GM18511 (cell line): ENCODE measurements at regions not wholly inside any gene's neighbourhood (a gene's known extent, or its start where the extent isn't known, plus 50 kb on each side); places are given as distances from the start of the nearest gene placed in this dataset.

Source experiments
- ATAC-seq: cut with Tn5 transposase; IDR thresholded peaks from one replicate; pipeline ENCODE4 v1.9.1; 2021; ENCODE audit warnings: mild to moderate bottlenecking, moderate library complexity; ENCODE audit not compliant: unreplicated experiment

DNA sequence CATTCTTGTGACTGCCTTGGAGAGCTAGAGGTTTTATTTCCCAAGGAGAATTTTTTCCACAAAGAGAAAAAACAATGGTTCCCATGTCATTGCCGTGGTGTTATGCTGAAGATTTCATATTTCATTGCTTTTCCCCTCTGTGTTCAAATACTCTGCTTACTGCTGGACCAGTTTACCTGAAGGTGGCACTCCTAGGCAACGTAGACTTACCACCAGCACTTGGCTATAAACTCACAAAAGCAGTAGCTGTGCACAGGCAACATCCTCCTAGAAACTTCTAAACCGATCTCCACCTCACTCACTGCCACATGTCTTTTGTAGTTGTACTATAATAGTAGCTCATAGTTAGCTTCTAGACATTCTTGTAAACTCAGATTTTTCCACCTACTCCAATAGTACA is 1319.7 kb upstream of the CRIM1 start:
- no peak for ATAC-seq

DNA sequence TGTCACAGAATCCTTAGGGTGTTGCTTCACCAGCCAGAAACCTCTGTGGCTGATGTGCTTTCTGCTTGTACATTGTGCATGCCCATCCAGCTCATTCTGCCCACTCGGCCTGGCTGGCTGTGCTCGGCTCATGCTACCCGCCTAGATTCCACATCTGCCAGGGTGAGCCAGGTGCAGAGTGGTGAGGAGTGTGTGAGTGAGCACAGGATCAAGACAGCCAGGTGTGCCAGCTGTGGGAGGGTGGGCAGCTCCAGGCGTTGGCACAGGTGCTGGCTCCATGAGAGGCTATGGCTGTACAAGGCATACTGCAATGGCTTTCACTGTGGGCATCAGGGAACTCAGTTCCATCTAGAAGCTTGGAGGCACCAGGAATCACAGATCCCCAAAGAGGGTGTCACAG is 1321.8 kb upstream of the CRIM1 start:
- no peak for ATAC-seq

DNA sequence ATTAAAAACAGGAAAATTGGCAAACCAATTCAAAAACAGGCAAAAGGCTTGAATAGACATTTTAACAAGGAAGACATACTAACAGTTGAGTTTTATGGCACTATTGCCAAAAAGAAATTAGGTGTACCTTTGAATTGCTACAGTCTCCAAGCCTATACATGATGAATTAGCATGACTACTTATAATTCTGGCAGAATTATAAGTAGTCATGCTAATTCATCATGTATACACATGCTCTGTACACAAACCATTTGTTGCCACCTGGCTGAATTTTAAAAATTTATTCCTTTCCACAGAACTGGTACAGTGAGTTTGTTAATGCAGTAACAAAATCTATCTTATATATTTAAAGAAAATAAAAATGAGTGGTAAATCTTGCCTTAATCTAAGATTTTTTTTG is 1332.0 kb upstream of the CRIM1 start:
- no peak for ATAC-seq

DNA sequence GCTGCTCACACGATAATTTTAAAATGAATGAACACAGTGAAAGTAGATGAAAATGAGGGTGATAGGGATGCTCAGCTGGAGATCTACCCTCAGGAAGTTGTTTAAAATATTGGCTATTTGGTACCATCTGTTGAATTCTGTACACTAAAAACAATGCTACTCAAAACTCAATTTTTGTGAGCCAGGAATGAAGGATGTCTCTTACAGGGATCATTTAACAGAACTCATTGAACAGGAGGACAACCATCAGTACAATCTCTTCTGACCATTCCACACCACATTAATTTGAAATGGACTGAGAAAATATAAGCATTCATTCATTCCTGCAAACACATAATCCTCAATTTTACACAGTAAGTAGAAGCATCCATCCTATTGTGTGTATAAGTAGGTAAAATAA is 1355.1 kb upstream of the CRIM1 start:
- ATAC-seq: no peak

DNA sequence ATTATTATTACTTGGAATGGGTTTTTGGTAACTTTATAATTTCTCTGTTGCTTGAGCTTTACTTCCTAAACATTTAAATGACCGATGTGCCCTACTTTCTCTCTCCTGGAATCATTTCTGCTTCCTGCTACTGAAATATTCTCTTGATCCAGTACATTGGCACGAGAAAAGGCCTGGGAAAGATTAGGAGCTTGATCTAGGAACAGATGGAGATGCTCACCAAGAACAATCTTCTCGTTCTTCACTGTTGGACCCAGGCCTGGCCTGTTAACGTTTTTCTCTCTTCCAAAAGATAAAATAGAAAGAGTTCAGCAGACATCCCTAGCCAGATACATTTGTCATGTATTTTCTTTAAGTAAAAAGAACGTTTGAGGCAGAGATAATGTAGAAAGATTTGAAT is 1356.8 kb upstream of the CRIM1 start:
- no peak for ATAC-seq

DNA sequence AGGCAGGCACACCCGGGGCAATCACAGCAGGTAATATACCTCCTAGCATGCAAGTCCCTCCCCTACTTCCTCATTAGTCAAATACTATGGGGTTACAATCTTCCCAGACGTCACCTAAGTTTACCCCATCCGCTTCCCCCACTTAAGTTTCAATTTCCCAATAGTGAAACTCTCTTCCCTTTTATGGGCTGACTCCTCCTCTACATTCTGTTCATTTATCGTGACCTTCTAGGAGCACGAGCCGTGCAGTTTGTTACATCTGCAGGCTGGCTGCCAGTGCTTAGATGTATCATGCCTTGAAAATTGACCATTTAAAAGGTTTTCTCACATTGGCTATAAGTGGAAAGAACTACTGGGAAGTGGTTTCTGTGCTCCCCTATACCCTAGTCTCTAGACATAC is 1357.8 kb upstream of the CRIM1 start:
- ATAC-seq: no peak

DNA sequence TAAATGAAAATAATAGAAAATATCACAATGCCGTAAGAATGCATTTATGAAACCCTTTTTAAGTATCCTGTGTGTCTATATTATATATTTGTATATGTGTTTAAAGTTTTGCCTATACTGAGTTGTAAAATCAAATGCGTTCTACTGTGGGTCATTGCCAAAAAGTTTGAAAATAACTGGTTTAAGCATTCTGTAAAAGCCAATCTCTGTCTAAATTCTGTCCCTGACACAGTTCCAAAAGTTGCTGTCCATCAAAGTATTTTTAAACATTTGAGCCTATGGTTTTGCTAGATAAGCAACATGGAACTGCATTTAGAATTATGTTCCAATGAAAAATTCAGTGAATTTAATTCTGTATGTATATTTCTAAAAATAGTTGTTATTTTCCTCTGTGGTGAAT is 1360.4 kb upstream of the CRIM1 start:
- no peak for ATAC-seq

DNA sequence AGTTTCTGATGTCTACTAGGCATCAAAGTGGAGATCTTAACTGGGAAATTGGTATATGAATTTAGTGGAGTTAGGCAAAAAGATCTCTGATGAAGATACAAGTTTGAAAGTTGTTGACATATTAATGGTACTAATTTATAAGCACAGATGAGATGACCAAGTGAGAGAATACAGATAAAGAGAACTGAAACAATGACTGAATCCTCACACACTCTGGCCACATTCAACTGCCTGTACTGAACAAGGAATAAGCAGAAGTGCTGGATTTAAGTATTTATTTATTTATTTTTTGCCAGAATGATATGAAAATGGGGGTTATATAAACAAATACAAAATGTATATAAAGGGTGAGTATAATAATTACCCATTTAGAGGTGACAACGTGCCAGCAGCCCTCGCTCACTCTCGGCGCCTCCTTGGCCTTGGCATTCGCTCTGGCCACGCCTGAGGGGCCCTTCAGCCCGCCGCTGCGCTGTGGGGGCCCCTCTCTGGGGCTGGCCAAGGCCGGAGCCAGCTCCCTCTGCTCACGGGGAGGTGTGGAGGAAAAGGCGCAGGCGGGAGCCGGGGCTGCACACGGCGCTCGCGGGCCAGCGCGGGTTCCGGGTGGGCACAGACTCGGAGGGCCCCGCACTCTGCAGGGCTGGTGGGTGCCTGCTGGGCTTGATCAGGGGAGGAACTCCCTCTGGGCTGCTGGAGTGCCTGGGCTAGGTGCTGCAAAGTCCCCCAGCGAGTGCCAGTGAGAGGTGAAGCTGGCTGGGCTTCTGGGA is 1363.9 kb upstream of the CRIM1 start:
- no peak for ATAC-seq

DNA sequence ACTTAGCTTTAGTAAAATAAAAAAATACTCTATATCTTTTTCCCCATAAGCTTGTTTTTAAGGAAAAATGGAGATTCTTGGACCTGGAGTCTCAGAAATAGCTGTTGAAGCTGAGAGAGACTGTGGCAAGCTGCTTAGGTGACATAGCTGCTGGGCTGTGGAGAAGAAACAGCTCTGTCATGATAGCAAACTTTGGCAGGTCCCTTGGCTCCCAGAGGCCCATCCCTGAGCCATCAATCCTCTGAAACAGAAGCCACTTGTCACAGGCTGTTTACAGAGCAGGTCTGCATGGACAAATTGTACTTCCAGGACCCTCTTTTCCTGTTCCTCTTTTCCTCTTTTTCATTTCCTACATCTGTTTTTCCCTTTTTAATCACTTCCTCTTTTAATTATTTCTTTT is 1370.1 kb upstream of the CRIM1 start:
- ATAC-seq: no peak

DNA sequence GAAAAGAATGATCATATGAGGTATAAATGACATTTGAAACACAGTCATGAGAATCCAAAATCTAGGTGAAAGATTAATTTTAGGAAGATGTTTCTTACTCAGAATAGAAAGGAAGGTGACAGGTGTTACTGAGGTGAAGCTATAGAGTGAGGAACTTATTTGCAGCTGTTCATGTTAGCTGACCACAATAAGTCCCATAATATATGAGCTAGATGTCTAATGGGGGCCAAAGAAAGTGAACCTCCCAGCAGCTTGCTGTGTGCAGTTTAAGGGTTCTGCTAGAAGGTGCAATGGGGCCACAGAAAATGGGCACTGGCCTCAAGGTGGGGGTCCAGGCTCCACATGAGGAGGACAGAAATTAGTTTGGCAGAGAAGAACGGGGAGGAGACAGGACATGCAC is 1374.9 kb upstream of the CRIM1 start:
- ATAC-seq: no peak

DNA sequence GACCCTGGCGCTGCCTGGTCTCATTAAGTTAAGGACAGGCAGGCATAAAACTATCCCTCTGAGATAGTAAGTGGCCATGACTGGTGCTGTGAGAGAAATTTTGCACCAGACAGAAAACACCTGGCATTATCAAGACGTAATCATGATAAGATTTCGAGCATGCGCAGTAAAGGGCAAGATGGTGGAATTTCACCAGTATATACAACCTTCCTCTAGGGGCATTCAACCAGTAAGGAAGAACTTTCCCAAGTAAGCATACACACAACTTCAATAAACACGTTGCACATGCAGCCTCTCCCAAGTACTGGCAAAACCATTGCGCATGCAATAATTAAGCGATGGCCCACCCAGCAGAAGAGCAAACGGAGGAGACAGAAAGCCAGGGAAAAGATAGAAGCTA is 1376.4 kb upstream of the CRIM1 start:
- no peak for ATAC-seq

DNA sequence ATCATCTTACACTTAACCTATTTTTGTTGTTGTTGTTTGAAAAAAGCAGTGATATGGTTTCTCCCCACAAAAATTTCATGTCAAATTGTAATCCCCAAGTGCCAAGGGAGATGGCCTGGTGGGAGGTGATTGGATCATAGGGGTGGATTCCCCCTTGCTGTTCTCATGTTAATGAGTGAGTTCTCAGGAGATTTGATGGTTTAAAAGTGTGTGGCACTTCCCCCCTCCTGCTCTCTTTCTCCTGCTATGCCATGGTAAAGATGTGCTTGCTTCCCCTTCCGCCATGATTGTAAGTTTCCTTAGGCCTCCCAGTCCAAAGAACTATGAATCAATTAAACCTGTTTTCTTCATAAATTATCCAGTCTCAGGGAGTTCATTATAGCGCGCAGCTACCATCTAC is 1362.7 kb upstream of the FAM98A start:
- ATAC-seq: no peak

DNA sequence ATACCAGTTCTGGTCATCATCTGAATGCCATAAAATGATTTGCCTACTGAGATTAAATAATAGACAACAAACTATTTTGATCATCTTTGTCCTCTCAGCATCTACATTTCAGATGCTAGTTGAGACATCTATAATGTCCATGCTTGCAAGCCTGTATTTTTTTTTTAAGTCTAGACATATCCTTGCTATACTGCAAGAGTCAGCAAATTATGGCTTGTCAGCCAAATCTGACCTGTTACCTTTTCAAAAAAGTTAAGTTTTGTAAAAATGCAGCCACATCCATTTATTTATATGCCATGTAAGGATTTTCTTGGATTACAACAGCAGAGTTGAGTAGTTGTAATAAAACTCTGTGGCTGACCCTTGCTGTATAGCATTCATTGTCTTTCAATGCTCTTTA is 1355.7 kb upstream of the FAM98A start:
- no peak for ATAC-seq

DNA sequence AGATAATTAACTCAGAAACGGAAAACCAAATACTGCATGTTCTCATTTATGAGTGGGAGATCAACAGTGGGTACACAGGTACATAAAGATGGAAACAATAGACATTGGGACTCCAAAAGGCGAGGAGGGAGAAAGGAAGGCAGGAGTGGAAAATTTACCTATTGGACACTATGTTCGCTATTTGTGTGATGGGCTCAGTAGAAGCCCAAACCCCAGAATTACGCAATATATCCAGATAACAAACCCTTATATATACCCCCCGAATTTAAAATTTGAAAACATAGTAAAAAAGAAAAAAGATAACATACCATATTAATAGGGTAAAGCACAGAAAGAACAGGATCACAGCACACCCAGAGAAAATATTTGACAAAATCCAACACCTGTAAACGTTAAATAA is 1351.7 kb upstream of the FAM98A start:
- no peak for ATAC-seq

DNA sequence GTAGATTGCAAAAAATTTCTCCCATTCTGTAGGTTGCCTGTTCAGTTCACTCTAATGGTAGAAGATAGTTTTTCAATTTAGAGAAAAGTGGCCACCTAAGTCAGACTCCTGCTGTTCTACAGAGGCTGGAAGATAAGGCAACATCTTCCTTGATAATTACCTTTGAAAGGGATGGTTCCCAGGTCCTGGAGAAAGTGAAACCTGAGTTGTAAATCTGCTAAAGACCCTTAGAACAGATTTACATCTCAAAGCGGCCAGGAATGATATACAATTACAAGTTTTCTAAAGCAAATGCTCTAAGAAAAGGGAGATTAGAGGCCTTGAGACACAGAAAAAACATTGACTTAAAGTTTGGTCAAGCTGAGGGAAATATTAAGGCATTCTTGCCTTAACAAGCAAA is 1350.2 kb upstream of the FAM98A start:
- ATAC-seq: no peak

DNA sequence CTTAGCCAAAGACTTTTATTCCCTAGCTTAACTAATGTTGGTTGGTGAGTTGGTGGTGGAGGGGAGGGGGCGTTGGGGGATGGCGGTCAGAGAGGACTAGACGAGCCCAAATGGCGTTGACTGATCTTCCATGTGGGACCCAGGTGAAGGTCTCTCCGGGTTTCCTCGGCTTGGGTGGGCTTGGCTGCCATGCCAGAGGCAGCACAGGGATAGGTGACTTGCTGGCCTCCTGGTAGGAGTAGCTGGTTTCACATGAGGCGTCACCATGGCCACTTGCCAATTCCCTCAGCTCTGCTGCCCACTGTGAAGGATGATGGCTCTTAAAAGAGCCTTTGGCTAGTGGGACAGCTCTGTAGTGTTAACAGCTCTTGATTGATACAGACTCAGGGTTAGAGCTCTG is 1337.0 kb upstream of the FAM98A start:
- no peak for ATAC-seq

DNA sequence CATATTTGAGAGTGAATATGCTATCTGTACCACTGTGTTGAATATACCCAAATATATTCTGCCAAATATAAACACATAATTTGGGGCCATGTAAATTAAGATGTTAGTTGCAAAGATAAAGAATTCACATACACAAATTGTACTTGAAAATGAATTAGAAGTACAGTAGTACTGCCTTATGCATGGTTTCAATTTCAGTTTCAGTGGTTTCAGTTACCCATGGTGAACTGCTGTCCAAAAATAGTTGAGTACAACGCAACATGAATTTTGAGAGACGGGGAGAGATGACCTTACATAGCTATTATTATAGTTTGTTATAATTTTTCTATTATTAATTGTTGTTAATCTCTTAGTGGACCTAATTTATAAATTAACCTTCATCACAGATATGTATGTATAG is 1313.0 kb upstream of the FAM98A start:
- peak; percentile 95 for ATAC-seq

DNA sequence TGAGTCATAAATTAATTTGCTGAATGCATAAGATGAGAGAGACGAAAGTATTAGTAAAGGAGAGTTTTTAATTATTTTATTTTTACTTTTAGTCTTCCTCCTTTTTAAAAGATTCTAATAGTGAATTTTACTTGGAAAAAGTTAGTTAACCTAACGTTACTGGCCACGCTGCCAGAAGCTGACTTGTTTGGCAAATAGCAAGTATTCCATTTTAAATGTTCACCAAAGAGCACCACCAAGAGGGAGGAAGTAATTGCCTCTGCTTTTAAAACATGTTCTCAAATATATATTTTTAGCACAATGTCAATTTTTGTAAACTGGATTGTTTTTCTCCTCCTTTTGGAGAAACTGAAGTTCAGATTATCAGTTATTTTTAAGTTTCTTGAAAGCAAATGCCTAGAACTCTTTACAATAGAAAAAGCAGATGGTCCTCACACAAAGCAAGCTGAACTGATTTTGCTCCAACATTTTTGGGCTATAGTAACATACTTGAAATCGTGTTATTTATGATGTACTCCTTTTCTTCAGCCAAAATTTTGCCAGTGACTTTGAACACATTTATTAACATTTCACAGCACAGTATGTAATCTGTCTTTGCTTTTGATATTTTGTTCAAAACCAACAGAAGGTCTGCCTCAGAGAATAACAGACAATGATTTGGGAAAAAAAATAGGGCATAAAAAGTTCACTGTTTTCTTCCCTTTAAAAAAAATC is 1311.0 kb upstream of the FAM98A start:
- no peak for ATAC-seq

DNA sequence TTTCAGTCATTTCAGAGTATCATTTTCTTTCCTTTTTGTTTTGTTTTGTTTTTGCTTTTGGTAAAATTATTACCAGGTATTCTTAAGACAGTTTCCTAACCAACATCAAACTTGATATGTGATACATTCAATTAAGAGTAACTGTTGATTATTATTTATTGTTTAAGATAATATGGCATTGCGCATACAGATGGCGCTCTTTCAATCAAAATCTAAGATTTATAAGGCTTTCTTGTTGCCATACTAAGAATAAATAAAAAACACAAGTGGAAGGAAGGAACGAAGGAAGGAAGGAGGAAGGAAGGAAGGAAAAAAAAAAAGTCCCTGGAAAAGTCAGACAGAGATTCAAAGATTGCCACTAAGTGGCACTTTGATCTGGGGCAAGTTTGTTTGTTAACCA is 1308.7 kb upstream of the FAM98A start:
- ATAC-seq: no peak

DNA sequence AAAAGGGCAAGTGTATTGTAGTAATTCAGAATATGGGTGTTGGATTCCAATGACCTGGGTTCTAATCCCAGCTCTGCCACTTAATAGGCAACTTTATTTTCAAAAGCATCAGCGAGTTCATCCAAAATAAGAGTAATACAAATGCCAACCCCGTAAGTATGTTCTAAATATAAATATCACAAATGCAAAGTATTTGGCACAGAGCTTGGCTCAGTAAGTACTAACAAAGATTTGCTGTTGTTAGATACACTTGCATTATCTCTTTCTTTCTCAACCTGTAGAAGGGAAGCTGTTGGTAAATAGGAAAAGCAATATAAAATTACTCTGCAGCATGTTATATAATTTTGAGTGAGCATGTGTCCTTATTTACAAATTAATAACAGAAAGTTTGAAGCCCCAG is 1302.6 kb upstream of the FAM98A start:
- ATAC-seq: no peak

DNA sequence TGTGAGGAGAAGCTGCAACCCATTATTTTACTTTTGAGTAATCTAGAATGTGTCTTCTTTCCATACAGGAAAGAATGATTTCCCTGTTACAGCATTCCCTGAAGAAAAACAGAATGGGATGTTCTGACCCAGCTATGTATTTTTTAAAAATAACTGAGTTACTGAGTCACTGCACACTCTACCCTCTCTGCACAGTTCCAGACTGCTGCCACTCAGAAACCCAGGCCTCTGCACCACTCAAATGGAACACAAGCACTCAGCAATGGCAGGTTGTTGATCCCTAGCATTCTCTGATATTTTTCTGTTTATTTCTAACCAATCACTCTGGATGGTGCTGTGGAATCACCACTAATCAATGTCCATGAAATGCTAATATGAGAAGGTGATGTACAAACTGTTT is 1300.0 kb upstream of the FAM98A start:
- ATAC-seq: no peak

DNA sequence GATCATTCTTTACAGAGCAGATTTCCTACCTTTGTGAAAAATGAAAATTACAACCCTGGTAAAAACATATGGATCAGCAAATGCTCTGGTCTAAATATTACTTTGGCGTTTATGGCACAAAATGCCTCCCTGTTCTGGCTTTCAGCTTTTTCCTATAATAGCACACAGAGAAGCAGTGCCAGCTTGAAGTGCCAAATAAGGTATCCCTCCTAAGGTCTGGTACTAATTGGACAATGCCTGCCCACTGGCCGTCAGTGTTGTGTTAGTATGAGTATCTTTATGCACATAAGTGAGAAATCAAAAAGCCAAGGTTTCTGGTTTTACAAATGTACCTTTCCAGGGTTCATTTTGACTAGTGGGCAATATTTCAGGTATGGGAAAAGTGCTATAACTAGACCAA is 1293.7 kb upstream of the FAM98A start:
- no peak for ATAC-seq

DNA sequence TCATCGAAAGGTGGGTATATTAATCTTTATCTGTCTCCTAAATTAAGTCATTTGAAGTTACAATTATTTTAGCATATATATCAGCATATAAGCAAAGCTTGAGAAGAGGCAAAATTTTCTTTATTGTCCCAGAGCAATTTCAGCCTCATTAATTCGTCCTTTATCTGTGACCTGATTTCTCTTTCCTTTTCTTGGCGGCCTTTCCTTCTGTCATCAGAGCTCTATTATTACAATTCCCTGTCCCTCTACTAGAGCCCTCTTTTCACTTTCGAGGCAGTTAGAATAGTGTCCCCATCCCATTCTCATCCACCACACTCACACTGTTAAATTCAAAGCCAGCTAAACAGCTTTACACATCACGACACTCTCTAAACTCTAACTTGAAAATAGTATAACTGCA is 1293.2 kb upstream of the FAM98A start:
- no peak for ATAC-seq
